Common myeloid progenitor, CD34-positive (primary cell): ENCODE measurements at regions not wholly inside any gene's neighbourhood (a gene's known extent, or its start where the extent isn't known, plus 50 kb on each side); places are given as distances from the start of the nearest gene placed in this dataset.

Source experiments
- CTCF ChIA-PET: fragments of 350-600 bp; sonication (Branson Sonifier 250); formaldehyde crosslinking; loops from one replicate; lab custom pipeline; 2021; ENCODE audit warnings: antibody characterized with exemption; lab: Charles Lee
- POLR2A ChIA-PET: fragments of 350-600 bp; sonication (Branson Sonifier 250); formaldehyde crosslinking; loops from one replicate; lab custom pipeline; 2021; ENCODE audit warnings: antibody characterized with exemption; lab: Charles Lee
- DNase-seq, 3 donors: peaks; one replicate each; pipeline versions ENCODE4 v3.0.0 to v3.0.0-alpha.2; 2013
- H3K27ac ChIP-seq, 2 experiments: 1 replicate in 1 of 2; 2 replicates in 1 of 2; pipeline ENCODE4 v1.7.0; 2013; ENCODE audit warnings: inconsistent platforms in 2 of 2, low read length in 2 of 2, mild to moderate bottlenecking in 2 of 2, low read depth in 1 of 2, moderate library complexity in 1 of 2; ENCODE audit not compliant: severe bottlenecking in 2 of 2, insufficient read depth in 1 of 2, poor library complexity in 1 of 2
- H3K27me3 ChIP-seq, 5 experiments: replicated peaks in 2 of 5; 1 replicate in 3 of 5; 2 replicates in 2 of 5; pipeline versions ENCODE4 v1.6.1 to v1.7.0; 2013; ENCODE audit warnings: low read length in 4 of 5, mild to moderate bottlenecking in 2 of 5, moderate library complexity in 2 of 5, inconsistent platforms in 1 of 5; ENCODE audit not compliant: insufficient read depth in 5 of 5, control insufficient read depth in 4 of 5
- H3K36me3 ChIP-seq, 4 experiments: 1 replicate in 2 of 4; 2 replicates in 2 of 4; pipeline versions ENCODE4 v1.6.1 to v1.7.0; 2013; ENCODE audit warnings: low read length in 3 of 4, control low read depth in 1 of 4, mild to moderate bottlenecking in 1 of 4; ENCODE audit not compliant: control insufficient read depth in 4 of 4, insufficient read depth in 4 of 4
- H3K4me1 ChIP-seq, 4 experiments: 1 replicate in 3 of 4; 2 replicates in 1 of 4; pipeline versions ENCODE4 v1.6.1 to v1.7.1; 2013; ENCODE audit warnings: low read length in 3 of 4, mild to moderate bottlenecking in 3 of 4, control low read depth in 1 of 4, inconsistent platforms in 1 of 4, moderate library complexity in 1 of 4; ENCODE audit not compliant: control insufficient read depth in 4 of 4, insufficient read depth in 4 of 4; ENCODE audit errors: control extremely low read depth in 1 of 4
- H3K4me3 ChIP-seq, 7 experiments: 1 replicate in 4 of 7; 2 replicates in 3 of 7; pipeline versions ENCODE4 v1.5.1 to v1.7.0; 2013; ENCODE audit warnings: mild to moderate bottlenecking in 7 of 7, low read length in 6 of 7, moderate library complexity in 6 of 7, inconsistent platforms in 2 of 7, low read depth in 2 of 7, control low read depth in 1 of 7; ENCODE audit not compliant: insufficient read depth in 4 of 7, control insufficient read depth in 1 of 7; ENCODE audit errors: extremely low read depth in 1 of 7
- H3K9me3 ChIP-seq, 5 experiments: 1 replicate in 4 of 5; 2 replicates in 1 of 5; pipeline versions ENCODE4 v1.6.1 to v1.7.1; 2013; ENCODE audit warnings: low read length in 4 of 5, mild to moderate bottlenecking in 2 of 5, inconsistent platforms in 1 of 5, low read depth in 1 of 5, moderate library complexity in 1 of 5; ENCODE audit not compliant: control insufficient read depth in 4 of 5, insufficient read depth in 2 of 5; ENCODE audit errors: control extremely low read depth in 1 of 5
- WGBS: methylation state at CpG from one replicate; pipeline ENCODE4 v1.1.5; 2013; ENCODE audit not compliant: insufficient coverage; 5-methylcytosine and 5-hydroxymethylcytosine counted together

GRCh38 chr1:214900590-214900989 lies 181.9 kb upstream of the KCNK2 start:
- WGBS: 100% methylated on average over 1 of the region's 4 CpGs
- H3K4me3 ChIP-seq: no peak overlapping the region
- POLR2A ChIA-PET: no interaction called here
- no peak for DNase-seq
- H3K9me3 ChIP-seq: no peaks in the 10 kb centered on the region
- H3K27me3 ChIP-seq: no peaks in the 10 kb centered on the region
- CTCF ChIA-PET: no interaction called here
- no peak overlapping the region for H3K27ac ChIP-seq
- no peaks in the 10 kb centered on the region for H3K36me3 ChIP-seq
- peaks cover 0 to 4% (median 0%) of the 10 kb centered on the region in 4 experiments for H3K4me1 ChIP-seq

- POLR2A ChIA-PET: no interaction called here
- WGBS: 100% methylated on average over 1 of the region's 2 CpGs
- CTCF ChIA-PET: no interaction called here
Measured at GRCh38 chr1:214901718-214902117, 180.8 kb upstream of the KCNK2 start.

GRCh38 chr1:214902636-214903320 lies 179.8 kb upstream of the KCNK2 start:
- POLR2A ChIA-PET: no interaction called here

More at GRCh38 chr1:214901718-214902117, 180.8 kb upstream of the KCNK2 start:
- no peaks in the 10 kb centered on the region for H3K9me3 ChIP-seq
- H3K27me3 ChIP-seq: no peaks in the 10 kb centered on the region
- DNase-seq: no peak
- no peaks in the 10 kb centered on the region for H3K4me1 ChIP-seq
- no peaks in the 10 kb centered on the region for H3K36me3 ChIP-seq
- no peak overlapping the region for H3K4me3 ChIP-seq
- H3K27ac ChIP-seq: no peak overlapping the region

GRCh38 chr1:214912127-214912526 lies 170.4 kb upstream of the KCNK2 start:
- POLR2A ChIA-PET: no interaction called here
- no peaks in the 10 kb centered on the region for H3K36me3 ChIP-seq
- no peaks in the 10 kb centered on the region for H3K27me3 ChIP-seq
- WGBS: 96% methylated on average over 6 of the region's 8 CpGs
- no peak overlapping the region for H3K4me3 ChIP-seq
- CTCF ChIA-PET: no interaction called here
- no peaks in the 10 kb centered on the region for H3K4me1 ChIP-seq
- no peak overlapping the region for H3K27ac ChIP-seq
- DNase-seq: no peak
- H3K9me3 ChIP-seq: no peaks in the 10 kb centered on the region

More at GRCh38 chr1:214902636-214903320, 179.8 kb upstream of the KCNK2 start:
- Histone ChIP-seq H3K4me1 (no peaks in the 10 kb centered on the region), H3K27me3 (no peaks in the 10 kb centered on the region), H3K9me3 (no peaks in the 10 kb centered on the region), H3K27ac (no peak overlapping the region), H3K4me3 (no peak overlapping the region), H3K36me3 (no peaks in the 10 kb centered on the region)
- no CpG with 5 or more reads among the region's 2 CpGs for WGBS
- DNase-seq: no peak
- CTCF ChIA-PET: interaction anchor here (0.6 kb wide), 1 partner anchor 155 kb away, joined by 3 read pairs; no protein-coding TSS in a partner anchor

- 92% methylated on average over 2 of the region's 2 CpGs for WGBS
- ChIA-PET POLR2A (no interaction called here), CTCF (no interaction called here)
Measured at GRCh38 chr1:214913966-214914365, 168.6 kb upstream of the KCNK2 start.

GRCh38 chr1:214917081-214917635 lies 165.4 kb upstream of the KCNK2 start:
- no peaks in the 10 kb centered on the region for H3K27me3 ChIP-seq
- no peaks in the 10 kb centered on the region for H3K36me3 ChIP-seq
- no peak overlapping the region for H3K27ac ChIP-seq
- no peaks in the 10 kb centered on the region for H3K4me1 ChIP-seq
- CTCF ChIA-PET: no interaction called here
- no peak for DNase-seq
- no peaks in the 10 kb centered on the region for H3K9me3 ChIP-seq
- POLR2A ChIA-PET: no interaction called here
- H3K4me3 ChIP-seq: no peak overlapping the region
- WGBS: 80% methylated on average over 5 of the region's 31 CpGs

More at GRCh38 chr1:214913966-214914365, 168.6 kb upstream of the KCNK2 start:
- no peak for DNase-seq
- H3K36me3 ChIP-seq: no peaks in the 10 kb centered on the region
- no peaks in the 10 kb centered on the region for H3K4me1 ChIP-seq
- H3K4me3 ChIP-seq: no peak overlapping the region
- H3K9me3 ChIP-seq: no peaks in the 10 kb centered on the region
- H3K27ac ChIP-seq: no peak overlapping the region
- H3K27me3 ChIP-seq: no peaks in the 10 kb centered on the region

- Histone ChIP-seq H3K27ac (no peak overlapping the region), H3K4me3 (no peak overlapping the region), H3K36me3 (no peaks in the 10 kb centered on the region), H3K27me3 (no peaks in the 10 kb centered on the region), H3K4me1 (no peaks in the 10 kb centered on the region), H3K9me3 (no peaks in the 10 kb centered on the region)
- POLR2A ChIA-PET: no interaction called here
- DNase-seq: no peak
- WGBS: 87% methylated on average over 4 of the region's 4 CpGs
- CTCF ChIA-PET: no interaction called here
Measured at GRCh38 chr1:214918745-214919144, 163.8 kb upstream of the KCNK2 start.
